ENCODE measurements at regions not wholly inside any gene's neighbourhood (a gene's known extent, or its start where the extent isn't known, plus 50 kb on each side); places are given as distances from the start of the nearest gene placed in this dataset.

GRCh38 chr12:112682586-112682985 lies 109.0 kb upstream of the RPH3A start:
- no peak for DNase-seq
- TF ChIP-seq POLR2A (IDR thresholded peaks at IDR 0.05): no peak
- no peak for TF ChIP-seq CTCF (IDR thresholded peaks at IDR 0.05 in 8 of 11, conservative IDR thresholded peaks at IDR 0.05 in 3 of 11)
- TF ChIP-seq POLR2AphosphoS5 (IDR thresholded peaks at IDR 0.05): no peak
- Histone ChIP-seq H3K9me3 (no peaks in the 10 kb centered on the region), H3K4me3 (no peak overlapping the region), H3K4me1 (no peaks in the 10 kb centered on the region), H3K27me3 (replicated peaks in 1 of 7) (peaks cover 0 to 47% (median 0%) of the 10 kb centered on the region in 7 donors), H3K36me3 (no peaks in the 10 kb centered on the region), H3K27ac (no peak overlapping the region)
- WGBS, 5 donors: 59 to 82% (median 78%) methylated on average over 2 of the region's 2 CpGs
- intact Hi-C loops (cut with DNase I; ENCODE audit: low total_unique reads): no loop called here

GRCh38 chr12:112684742-112685141 lies 106.8 kb upstream of the RPH3A start:
- Histone ChIP-seq H3K36me3 (no peaks in the 10 kb centered on the region), H3K27me3 (replicated peaks in 1 of 7) (peaks cover 0 to 33% (median 0%) of the 10 kb centered on the region in 7 donors), H3K4me1 (no peaks in the 10 kb centered on the region), H3K4me3 (no peak overlapping the region), H3K9me3 (no peaks in the 10 kb centered on the region), H3K27ac (no peak overlapping the region)
- TF ChIP-seq CTCF (IDR thresholded peaks at IDR 0.05 in 8 of 11, conservative IDR thresholded peaks at IDR 0.05 in 3 of 11) (no peak), POLR2AphosphoS5 (IDR thresholded peaks at IDR 0.05) (no peak), POLR2A (IDR thresholded peaks at IDR 0.05) (no peak)
- intact Hi-C loops (cut with DNase I; ENCODE audit: low total_unique reads): no loop called here
- DNase-seq: no peak
- 52 to 77% (median 73%) methylated on average over 2 of the region's 2 CpGs for WGBS, 5 donors

GRCh38 chr12:112685321-112685720 lies 106.2 kb upstream of the RPH3A start:
- DNase-seq: no peak
- Histone ChIP-seq H3K4me3 (no peak overlapping the region), H3K27me3 (replicated peaks in 1 of 7) (peaks cover 0 to 27% (median 0%) of the 10 kb centered on the region in 7 donors), H3K27ac (no peak overlapping the region), H3K9me3 (no peaks in the 10 kb centered on the region), H3K36me3 (no peaks in the 10 kb centered on the region), H3K4me1 (no peaks in the 10 kb centered on the region)
- TF ChIP-seq POLR2AphosphoS5 (IDR thresholded peaks at IDR 0.05) (no peak), POLR2A (IDR thresholded peaks at IDR 0.05) (no peak), CTCF (IDR thresholded peaks at IDR 0.05 in 8 of 11, conservative IDR thresholded peaks at IDR 0.05 in 3 of 11) (no peak)
- intact Hi-C loops (cut with DNase I; ENCODE audit: low total_unique reads): no loop called here
- 60 to 92% (median 72%) methylated on average over 2 of the region's 2 CpGs for WGBS, 5 donors

- no peaks in the 10 kb centered on the region for H3K9me3 ChIP-seq
- no peaks in the 10 kb centered on the region for H3K36me3 ChIP-seq
- H3K4me1 ChIP-seq: no peaks in the 10 kb centered on the region
- intact Hi-C loops (cut with DNase I; ENCODE audit: low total_unique reads): no loop called here
- TF ChIP-seq POLR2A (IDR thresholded peaks at IDR 0.05): no peak
- TF ChIP-seq CTCF (IDR thresholded peaks at IDR 0.05 in 8 of 11, conservative IDR thresholded peaks at IDR 0.05 in 3 of 11): no peak
- TF ChIP-seq POLR2AphosphoS5 (IDR thresholded peaks at IDR 0.05): no peak
- WGBS, 5 donors: 64 to 91% (median 84%) methylated on average over 2 of the region's 2 CpGs
- no peak overlapping the region for H3K27ac ChIP-seq
- peaks cover 0 to 23% (median 0%) of the 10 kb centered on the region in 7 donors for H3K27me3 ChIP-seq (replicated peaks in 1 of 7)
- DNase-seq: no peak
- H3K4me3 ChIP-seq: no peak overlapping the region
Observed at GRCh38 chr12:112686373-112686772, 105.2 kb upstream of the RPH3A start.
